Brain microvascular endothelial cell (primary cell): ENCODE measurements at regions not wholly inside any gene's neighbourhood (a gene's known extent, or its start where the extent isn't known, plus 50 kb on each side); places are given as distances from the start of the nearest gene placed in this dataset.
A peak's percentile ranks its signal among the peaks of the same experiment; 100 is the strongest.

Experiments
- DNase-seq: peaks from one replicate; pipeline ENCODE4 v3.0.0-alpha.2; 2020
- H3K27ac ChIP-seq: fragments of 250-450 bp; sonication (Bioruptor Pico); 2 replicates; pipeline ENCODE4 v1.5.1; 2020; ENCODE audit warnings: mild to moderate bottlenecking, moderate library complexity
- H3K27me3 ChIP-seq: fragments of 250-450 bp; sonication (Bioruptor Pico); replicated peaks from 2 replicates; pipeline ENCODE4 v1.5.1; 2020; ENCODE audit warnings: mild to moderate bottlenecking
- H3K36me3 ChIP-seq: fragments of 250-450 bp; sonication (Bioruptor Pico); replicated peaks from 2 replicates; pipeline ENCODE4 v1.5.1; 2020; ENCODE audit warnings: mild to moderate bottlenecking
- H3K4me3 ChIP-seq: 2 replicates; pipeline ENCODE4 v1.5.1; 2011; ENCODE audit warnings: low read depth, mild to moderate bottlenecking, control low read depth, low read length, moderate library complexity
- in situ Hi-C: cut with HindIII; loops from 2 replicates; pipeline ENCODE4 v1.10.0; 2017; ENCODE audit warnings: low sequenced_read_pairs, low pct_ligation_motif_present
- TF ChIP-seq, protein P1 (sequence below): IDR thresholded peaks from 2 replicates; pipeline ENCODE4 v1.5.1; 2011; ENCODE audit warnings: low read depth, mild to moderate bottlenecking, moderate library complexity, low read length, control low read depth, inconsistent platforms; ENCODE audit errors: missing control alignments

DNA sequence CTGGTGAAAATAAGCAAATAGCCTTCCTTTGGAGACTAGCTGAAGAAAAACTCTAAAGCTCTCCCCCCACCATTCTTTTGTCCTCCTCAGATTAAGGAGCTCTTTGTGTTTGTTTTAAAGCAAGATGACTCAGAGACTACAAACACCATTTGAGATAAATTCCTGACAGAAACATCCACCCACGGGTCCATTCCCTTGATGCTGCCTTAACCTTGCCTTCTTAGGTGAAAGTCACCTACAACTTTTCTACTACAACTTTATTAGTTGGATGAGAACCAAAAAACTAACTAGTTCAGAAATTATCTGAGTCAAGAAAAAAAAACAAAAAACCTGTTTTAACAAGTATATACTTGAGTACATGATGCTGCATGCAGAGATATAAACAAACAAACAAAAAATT is 831.1 kb downstream of the NR2F1-AS1 start:
- TF ChIP-seq, protein P1, sequence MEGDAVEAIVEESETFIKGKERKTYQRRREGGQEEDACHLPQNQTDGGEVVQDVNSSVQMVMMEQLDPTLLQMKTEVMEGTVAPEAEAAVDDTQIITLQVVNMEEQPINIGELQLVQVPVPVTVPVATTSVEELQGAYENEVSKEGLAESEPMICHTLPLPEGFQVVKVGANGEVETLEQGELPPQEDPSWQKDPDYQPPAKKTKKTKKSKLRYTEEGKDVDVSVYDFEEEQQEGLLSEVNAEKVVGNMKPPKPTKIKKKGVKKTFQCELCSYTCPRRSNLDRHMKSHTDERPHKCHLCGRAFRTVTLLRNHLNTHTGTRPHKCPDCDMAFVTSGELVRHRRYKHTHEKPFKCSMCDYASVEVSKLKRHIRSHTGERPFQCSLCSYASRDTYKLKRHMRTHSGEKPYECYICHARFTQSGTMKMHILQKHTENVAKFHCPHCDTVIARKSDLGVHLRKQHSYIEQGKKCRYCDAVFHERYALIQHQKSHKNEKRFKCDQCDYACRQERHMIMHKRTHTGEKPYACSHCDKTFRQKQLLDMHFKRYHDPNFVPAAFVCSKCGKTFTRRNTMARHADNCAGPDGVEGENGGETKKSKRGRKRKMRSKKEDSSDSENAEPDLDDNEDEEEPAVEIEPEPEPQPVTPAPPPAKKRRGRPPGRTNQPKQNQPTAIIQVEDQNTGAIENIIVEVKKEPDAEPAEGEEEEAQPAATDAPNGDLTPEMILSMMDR, result no peak
- in situ Hi-C loops, result no loop called here
- H3K27ac ChIP-seq, result no peak overlapping the region
- no peaks in the 10 kb centered on the region for H3K36me3 ChIP-seq
- H3K4me3 ChIP-seq, result no peak overlapping the region
- H3K27me3 ChIP-seq, result no peaks in the 10 kb centered on the region
- DNase-seq, result peak; percentile 53

DNA sequence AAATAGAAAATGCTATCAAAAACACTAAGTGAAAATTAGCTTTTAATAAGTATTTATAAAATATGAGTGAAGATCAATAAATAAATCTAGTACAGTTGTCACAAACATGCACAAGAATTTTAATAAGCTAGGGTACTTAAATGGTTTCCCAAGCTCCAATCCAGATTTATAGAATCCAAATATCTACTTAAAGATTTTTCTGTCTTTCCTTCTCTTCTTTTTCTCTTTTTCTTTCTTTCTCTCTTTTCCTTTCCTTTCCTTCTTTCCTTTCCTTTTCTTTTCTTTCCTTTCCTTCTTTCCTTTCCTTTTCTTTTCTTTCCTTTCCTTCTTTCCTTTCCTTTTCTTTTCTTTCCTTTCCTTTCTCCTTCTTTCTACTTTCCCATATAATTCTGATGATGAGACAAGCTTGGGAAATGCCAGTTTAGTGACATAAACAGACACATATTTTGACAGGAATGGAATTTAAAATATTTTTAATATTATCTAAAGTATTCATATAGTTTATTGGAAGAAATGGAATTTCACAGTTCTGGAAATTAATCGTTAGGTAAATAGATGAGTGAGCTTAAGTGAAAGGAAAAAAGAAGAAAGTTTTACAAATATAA is 832.8 kb downstream of the NR2F1-AS1 start:
- DNase-seq, result no peak
- TF ChIP-seq, protein P1, result no peak
- no peaks in the 10 kb centered on the region for H3K36me3 ChIP-seq
- H3K4me3 ChIP-seq, result no peak overlapping the region
- in situ Hi-C loops, result no loop called here
- H3K27ac ChIP-seq, result no peak overlapping the region
- H3K27me3 ChIP-seq, result no peaks in the 10 kb centered on the region

DNA sequence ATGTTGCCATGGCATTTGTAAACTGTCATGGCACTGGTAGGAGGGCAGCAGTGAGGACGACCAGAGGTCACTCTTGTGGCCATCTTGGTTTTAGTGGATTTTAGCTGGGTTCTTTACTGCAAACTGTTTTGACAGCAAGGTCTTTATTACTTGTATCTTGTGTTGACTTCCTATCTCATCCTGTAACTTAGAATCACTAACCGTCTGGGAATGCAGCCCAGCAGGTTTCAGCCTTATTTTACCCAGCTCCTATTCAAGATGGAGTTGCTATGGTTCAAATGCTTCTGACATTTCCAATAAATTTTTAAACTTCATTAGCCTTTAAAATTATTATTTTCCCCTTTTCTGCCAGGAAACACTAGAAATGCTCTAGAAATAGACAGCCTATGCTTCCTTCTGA is 839.1 kb downstream of the NR2F1-AS1 start:
- Histone ChIP-seq H3K36me3 (no peaks in the 10 kb centered on the region), H3K27ac (no peak overlapping the region), H3K27me3 (no peaks in the 10 kb centered on the region), H3K4me3 (no peak overlapping the region)
- DNase-seq, result no peak
- in situ Hi-C loops, result no loop called here
- TF ChIP-seq, protein P1, result no peak

DNA sequence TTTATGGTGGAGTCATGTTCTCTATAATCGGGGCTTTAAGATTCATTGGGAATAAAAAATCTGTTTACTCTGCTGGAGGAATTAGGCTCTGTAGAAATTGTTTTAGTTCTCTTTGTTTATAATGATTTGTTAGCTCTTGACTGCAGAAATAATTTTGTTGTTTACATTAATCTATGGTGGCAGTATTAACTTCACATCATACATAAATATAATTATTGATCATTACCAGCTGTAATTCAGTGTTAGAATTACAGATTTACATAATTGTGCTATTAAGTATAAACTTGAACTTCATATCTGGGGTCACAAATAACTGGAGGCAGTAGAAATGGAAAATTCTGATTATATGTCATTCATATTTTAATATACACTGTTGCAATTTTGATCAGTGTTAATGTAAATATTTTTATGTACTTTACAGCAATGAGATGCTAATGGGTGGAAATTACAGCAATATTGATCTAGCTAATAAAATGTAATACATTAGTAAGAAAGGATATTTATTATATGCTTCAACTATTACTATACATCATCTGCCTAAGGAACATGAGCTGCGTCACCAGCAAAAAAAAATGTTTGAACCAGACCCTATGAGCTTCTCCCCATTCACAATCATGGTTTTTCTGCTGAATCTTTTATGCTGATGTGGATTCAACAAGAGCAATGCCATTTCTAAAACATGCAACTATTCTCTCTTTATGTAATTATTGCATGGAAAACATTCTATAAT is 846.6 kb downstream of the NR2F1-AS1 start:
- Histone ChIP-seq H3K27me3 (no peaks in the 10 kb centered on the region), H3K27ac (no peak overlapping the region), H3K36me3 (no peaks in the 10 kb centered on the region), H3K4me3 (no peak overlapping the region)
- TF ChIP-seq, protein P1, result no peak
- no peak for DNase-seq
- in situ Hi-C loops, result no loop called here

DNA sequence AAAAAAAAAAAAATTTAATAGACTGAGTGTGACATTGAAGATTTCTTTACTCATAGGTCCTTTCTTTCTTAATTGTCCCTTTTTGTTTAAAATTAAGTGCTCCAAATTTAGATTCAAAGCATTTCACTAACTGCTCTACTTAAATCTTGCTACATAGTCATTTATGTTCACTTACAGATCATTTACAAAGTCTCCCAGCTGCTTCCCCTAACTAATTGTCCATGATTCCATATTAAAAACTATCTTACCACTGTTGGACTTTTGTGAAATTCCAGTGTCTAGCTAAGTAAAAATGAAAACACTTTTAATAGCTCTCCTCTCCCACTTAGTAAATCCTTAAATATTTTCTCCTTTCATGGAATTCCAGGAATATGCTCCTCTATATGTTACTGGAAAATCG is 850.5 kb downstream of the NR2F1-AS1 start:
- no peak for DNase-seq
- Histone ChIP-seq H3K36me3 (no peaks in the 10 kb centered on the region), H3K27ac (no peak overlapping the region), H3K4me3 (no peak overlapping the region), H3K27me3 (no peaks in the 10 kb centered on the region)
- in situ Hi-C loops, result no loop called here
- TF ChIP-seq, protein P1, result no peak
